K562 (cell line): ENCODE measurements at regions not wholly inside any gene's neighbourhood (a gene's known extent, or its start where the extent isn't known, plus 50 kb on each side); places are given as distances from the start of the nearest gene placed in this dataset.

Source experiments
- ATAC-seq: fragments of 200-7000 bp; cut with Tn5 transposase; 3 replicates; pipeline ENCODE4 v1.9.1; 2020; ENCODE audit warnings: moderate library complexity
- BruUV-seq: library from RNA; stranded (reverse); fragments of 400-500 nt; replicated peaks from 2 replicates; lab custom pipeline; 2021; lab: Mats Ljungman, UMichigan
- CTCF ChIA-PET: fragments of 300-600 bp; formaldehyde crosslinking; extraction: SDS; loops from one replicate; lab custom pipeline; 2021; ENCODE audit warnings: low intra/inter-chr PET ratio; lab: Yijun Ruan, JAX
- POLR2A ChIA-PET: fragments of 300-600, 350-650 bp; sonication (Branson Sonifier 250); formaldehyde crosslinking; extraction: SDS; loops from one replicate; lab custom pipeline; 2021; ENCODE audit warnings: antibody characterized with exemption, inconsistent platforms; lab: Yijun Ruan, JAX
- DNase-seq, 4 experiments: peaks; one replicate each; pipeline versions ENCODE4 v3.0.0 to v3.0.0-alpha.2; 2011 to 2018; ENCODE audit warnings: low spot score in 3 of 4, mixed read lengths in 3 of 4; ENCODE audit errors: extremely low read depth in 1 of 4
- FAIRE-seq: peaks from 2 replicates; lab custom pipeline; 2011; peaks lifted over from hg19 to GRCh38; lab: Jason Lieb, UNC
- H2AFZ ChIP-seq: 2 replicates; pipeline ENCODE4 v1.6.0; 2011; ENCODE audit warnings: low read depth, low read length, control low read depth, inconsistent platforms
- H3K27ac ChIP-seq: fragments of 200-600 bp; 3 replicates; pipeline ENCODE4 v1.8.0; 2011; ENCODE audit warnings: low read depth, mild to moderate bottlenecking, control low read depth, inconsistent platforms, low read length, moderate library complexity, mixed read lengths; ENCODE audit errors: extremely low read depth
- H3K27me3 ChIP-seq, 2 experiments: fragments of 300-600 bp in 1 of 2; 2 replicates in 1 of 2; 3 replicates in 1 of 2; pipeline versions ENCODE4 v1.6.0 to v1.8.0; 2011; ENCODE audit warnings: inconsistent platforms in 2 of 2, low read length in 2 of 2, mild to moderate bottlenecking in 1 of 2, mixed read lengths in 1 of 2, moderate library complexity in 1 of 2; ENCODE audit not compliant: control insufficient read depth in 2 of 2, insufficient read depth in 2 of 2
- H3K36me3 ChIP-seq: fragments of 300-600 bp; 3 replicates; pipeline ENCODE4 v1.8.0; 2011; ENCODE audit warnings: mild to moderate bottlenecking, low read length, inconsistent platforms; ENCODE audit not compliant: control insufficient read depth, insufficient read depth
- H3K4me1 ChIP-seq, 2 experiments: fragments of 200-600 bp in 1 of 2; replicated peaks in 1 of 2; 2 replicates in 1 of 2; 3 replicates in 1 of 2; pipeline versions ENCODE4 v1.5.1 to v1.8.0; 2011; ENCODE audit warnings: inconsistent platforms in 2 of 2, low read length in 2 of 2, mild to moderate bottlenecking in 1 of 2, mixed read lengths in 1 of 2, moderate library complexity in 1 of 2; ENCODE audit not compliant: control insufficient read depth in 2 of 2, insufficient read depth in 2 of 2
- H3K4me2 ChIP-seq: 2 replicates; pipeline ENCODE4 v1.6.1; 2011; ENCODE audit warnings: low read length, control low read depth, inconsistent platforms, mixed read lengths; ENCODE audit not compliant: insufficient read depth
- H3K4me3 ChIP-seq: fragments of 200-600 bp; sonication (generic), shearing (Covaris generic); 2 replicates; pipeline ENCODE4 v1.5.1; 2016; ENCODE audit warnings: control low read depth, inconsistent platforms
- H3K79me2 ChIP-seq: fragments of 200-600 bp; 3 replicates; pipeline ENCODE4 v1.8.0; 2011; ENCODE audit warnings: low read length, inconsistent platforms; ENCODE audit not compliant: control insufficient read depth, insufficient read depth
- H3K9ac ChIP-seq, 2 experiments: 2 replicates each; pipeline versions ENCODE4 v1.6.0 to v1.6.1; 2011; ENCODE audit warnings: low read depth in 2 of 2, low read length in 2 of 2, control low read depth in 1 of 2, inconsistent platforms in 1 of 2, mild to moderate bottlenecking in 1 of 2, mixed read lengths in 1 of 2; ENCODE audit not compliant: insufficient read depth in 1 of 2
- H3K9me1 ChIP-seq: one replicate; pipeline ENCODE4 v1.6.0; 2011; ENCODE audit warnings: inconsistent platforms, mild to moderate bottlenecking, low read length, moderate library complexity; ENCODE audit not compliant: control insufficient read depth, insufficient read depth
- H3K9me3 ChIP-seq: replicated peaks from 2 replicates; pipeline ENCODE4 v1.5.1; 2011; ENCODE audit warnings: low read depth, low read length, inconsistent platforms; ENCODE audit not compliant: control insufficient read depth, insufficient read depth
- H4K20me1 ChIP-seq: replicated peaks from 2 replicates; pipeline ENCODE4 v1.6.1; 2011; ENCODE audit warnings: low read length, inconsistent platforms, mixed read lengths; ENCODE audit not compliant: control insufficient read depth, insufficient read depth
- CXXC5 ChIP-seq: fragments of 250-450 bp; sonication (Bioruptor Pico); IDR thresholded peaks from 2 replicates; pipeline ENCODE4 v1.8.0; 2022; ENCODE audit warnings: inconsistent platforms, mild to moderate bottlenecking, moderate library complexity
- FOSL1 ChIP-seq: fragments of 200-800 bp; sonication (Bioruptor generic); conservative IDR thresholded peaks from 2 replicates; pipeline ENCODE4 v1.6.1; 2016; ENCODE audit warnings: missing genetic modification characterization, missing compliant biosample characterization
- MCM2 ChIP-seq: fragments of 450-650 bp; IDR thresholded peaks from 2 replicates; pipeline ENCODE4 v1.6.1; 2017; ENCODE audit warnings: low read depth, mild to moderate bottlenecking
- NFYB ChIP-seq: IDR thresholded peaks from 2 replicates; pipeline ENCODE4 v1.6.1; 2011; ENCODE audit warnings: mild to moderate bottlenecking, moderate library complexity; ENCODE audit not compliant: insufficient read length; ENCODE audit errors: extremely low read depth
- STAT5A ChIP-seq: IDR thresholded peaks from 2 replicates; pipeline ENCODE4 v1.6.1; 2012; ENCODE audit warnings: low read length, inconsistent platforms, borderline replicate concordance
- ZNF224 ChIP-seq: sonication (generic); formaldehyde crosslinking; IDR thresholded peaks from 2 replicates; pipeline ENCODE4 v1.8.0; 2022; ENCODE audit warnings: mild to moderate bottlenecking, missing genetic modification reagents
- WGBS: fragments of 100-300 bp; shearing (Covaris generic); methylation state at CpG from one replicate; pipeline ENCODE4 v1.1.6; 2016; ENCODE audit warnings: low coverage, mixed read lengths; ENCODE audit not compliant: insufficient coverage; ENCODE audit errors: missing lambda C conversion rate; 5-methylcytosine and 5-hydroxymethylcytosine counted together
- in situ Hi-C: fragments of 300-500 bp; cut with MboI; formaldehyde crosslinking; loops from 4 replicates; pipeline ENCODE4 v1.15.0; 2018; ENCODE audit warnings: inconsistent platforms, mixed read lengths
- intact Hi-C: fragments of 100-400 bp; cut with micrococcal nuclease; formaldehyde crosslinking; loops from 2 replicates; pipeline ENCODE4 v1.14.2; 2022

DNA sequence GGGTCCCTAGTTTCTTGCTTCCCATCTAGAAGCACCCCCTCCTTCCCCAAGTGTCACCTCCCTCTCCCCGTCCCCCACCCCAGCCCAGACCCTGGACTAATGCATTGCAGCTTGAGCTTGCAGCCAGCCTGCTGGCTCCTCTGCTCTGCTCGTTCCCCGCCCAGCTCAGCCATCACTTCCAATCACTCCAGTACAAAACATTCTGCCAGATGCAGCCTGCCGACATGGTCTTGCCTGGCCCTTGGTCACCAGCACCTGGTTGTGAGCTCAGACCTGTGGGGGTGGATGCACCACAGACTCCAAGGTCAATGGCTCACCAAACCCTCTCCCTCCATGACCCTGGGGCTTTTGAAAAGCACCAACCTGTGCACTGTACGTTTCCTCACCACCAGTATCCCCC, 172.9 kb upstream of the SMIM23 start:
- no peak overlapping the region for H3K4me2 ChIP-seq
- no peak overlapping the region for H3K4me3 ChIP-seq
- no peak overlapping the region for H3K27ac ChIP-seq
- H3K27me3 ChIP-seq = peaks cover 14 to 39% of the 10 kb centered on the region in 2 experiments; a peak in 4 of 5 replicates
- intact Hi-C loops = no loop called here
- CTCF ChIA-PET = no interaction called here
- no peak for ATAC-seq
- peaks cover 0 to 4% of the 10 kb centered on the region in 2 experiments; a peak in 1 of 5 replicates for H3K4me1 ChIP-seq
- H3K79me2 ChIP-seq = no peaks in the 10 kb centered on the region
- no peaks in the 10 kb centered on the region for H3K9me1 ChIP-seq
- no peak for FAIRE-seq
- in situ Hi-C loops = no loop called here
- 0 out of 2 replicates have a peak, but pooled peaks cover 6% of the 10 kb centered on the region for H4K20me1 ChIP-seq
- DNase-seq = no peak
- WGBS = 0% methylated on average over 3 of the region's 5 CpGs
- no TSS peak for BruUV-seq
- no peak for TF ChIP-seq MCM2
- no peak for TF ChIP-seq STAT5A
- TF ChIP-seq ZNF224 (CRISPR knock-in tag) = no peak
- POLR2A ChIA-PET = no interaction called here
- H2AFZ ChIP-seq = no peak overlapping the region
- no peaks in the 10 kb centered on the region for H3K36me3 ChIP-seq
- H3K9me3 ChIP-seq = no peaks in the 10 kb centered on the region
- H3K9ac ChIP-seq = no peak overlapping the region

DNA sequence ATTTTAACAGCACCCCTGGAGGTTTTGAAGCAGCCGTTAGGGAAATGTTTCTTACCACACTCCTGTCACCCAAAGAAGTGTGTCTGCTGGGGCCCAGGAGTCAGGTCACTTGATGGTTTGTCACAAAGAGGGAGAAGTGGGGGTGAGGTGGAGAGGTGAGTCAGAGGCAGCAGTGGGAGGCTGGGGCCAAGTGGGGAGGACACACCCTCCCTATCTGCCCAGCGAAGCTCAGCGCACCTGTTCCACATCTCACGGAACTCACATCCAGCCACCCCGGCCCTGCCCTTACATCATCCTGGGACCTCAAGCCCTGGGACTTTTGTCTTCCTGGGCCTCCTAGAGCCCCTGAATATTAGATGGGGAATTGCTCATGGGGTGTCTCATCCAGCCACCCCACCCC, 171.1 kb upstream of the SMIM23 start:
- ATAC-seq (peak; percentile 23; the same call in 1 of the 3 replicates), DNase-seq (peak; percentile 11 to 45 (median 33))
- intact Hi-C loops = no loop called here
- CTCF ChIA-PET = no interaction called here
- no peak overlapping the region for H3K4me3 ChIP-seq
- no peaks in the 10 kb centered on the region for H3K36me3 ChIP-seq
- H3K9me1 ChIP-seq = no peaks in the 10 kb centered on the region
- H4K20me1 ChIP-seq = 0 out of 2 replicates have a peak, but pooled peaks cover 8% of the 10 kb centered on the region
- no peak for TF ChIP-seq NFYB
- TF ChIP-seq FOSL1 = 0 out of 2 replicates have a peak, but pooled peaks have one; percentile 14
- TF ChIP-seq CXXC5 (CRISPR knock-in tag) = no peak
- TF ChIP-seq, all 486 proteins: peak for 1
- no peak for FAIRE-seq
- H3K9me3 ChIP-seq = no peaks in the 10 kb centered on the region
- no peaks in the 10 kb centered on the region for H3K79me2 ChIP-seq
- in situ Hi-C loops = no loop called here
- no peak overlapping the region for H3K9ac ChIP-seq
- 0% methylated on average over 4 of the region's 5 CpGs for WGBS
- H3K27ac ChIP-seq = no peak overlapping the region
- H3K4me1 ChIP-seq = peaks cover 0 to 4% of the 10 kb centered on the region in 2 experiments; a peak in 1 of 5 replicates
- POLR2A ChIA-PET = interaction anchor here (1.5 kb wide), 1 partner anchor 9 kb away, joined by 4 read pairs; no protein-coding TSS in a partner anchor
- no TSS peak for BruUV-seq
- H3K4me2 ChIP-seq = no peak overlapping the region
- peaks cover 16 to 50% of the 10 kb centered on the region in 2 experiments; a peak in 4 of 5 replicates for H3K27me3 ChIP-seq
- no peak overlapping the region for H2AFZ ChIP-seq
